ENCODE measurements at regions not wholly inside any gene's neighbourhood (a gene's known extent, or its start where the extent isn't known, plus 50 kb on each side); places are given as distances from the start of the nearest gene placed in this dataset.
"Not testable (repeated sequence)": the region's sequence is repeated elsewhere in the genome, so short reads cannot be mapped to it uniquely, and the experiment has no call there.

DNA sequence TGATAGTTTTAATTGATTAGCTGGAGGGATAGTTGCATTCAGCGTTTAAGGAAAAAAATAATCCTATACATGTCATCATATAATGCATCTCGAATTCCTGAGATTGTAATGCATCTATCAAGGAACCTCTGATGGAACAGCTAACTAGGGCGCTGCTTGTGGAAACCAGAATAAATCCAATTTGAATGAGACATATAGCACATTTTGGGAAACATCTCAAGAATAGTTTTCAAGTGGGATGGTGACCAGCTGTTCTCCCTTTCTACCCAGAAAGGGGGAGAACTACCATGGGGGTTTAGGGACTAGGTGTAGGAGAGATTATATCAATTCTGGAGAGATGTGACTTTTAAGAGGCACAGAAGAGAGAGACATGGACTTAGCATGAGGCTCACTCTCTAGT, 319.3 kb upstream of the BRINP1 start:
- DNase-seq (ENCODE audit: extremely low spot score in 2 of 2), result no peak
- no peaks in the 10 kb centered on the region for H3K36me3 ChIP-seq
- H3K4me3 ChIP-seq, result no peak overlapping the region
- TF ChIP-seq, protein P1, sequence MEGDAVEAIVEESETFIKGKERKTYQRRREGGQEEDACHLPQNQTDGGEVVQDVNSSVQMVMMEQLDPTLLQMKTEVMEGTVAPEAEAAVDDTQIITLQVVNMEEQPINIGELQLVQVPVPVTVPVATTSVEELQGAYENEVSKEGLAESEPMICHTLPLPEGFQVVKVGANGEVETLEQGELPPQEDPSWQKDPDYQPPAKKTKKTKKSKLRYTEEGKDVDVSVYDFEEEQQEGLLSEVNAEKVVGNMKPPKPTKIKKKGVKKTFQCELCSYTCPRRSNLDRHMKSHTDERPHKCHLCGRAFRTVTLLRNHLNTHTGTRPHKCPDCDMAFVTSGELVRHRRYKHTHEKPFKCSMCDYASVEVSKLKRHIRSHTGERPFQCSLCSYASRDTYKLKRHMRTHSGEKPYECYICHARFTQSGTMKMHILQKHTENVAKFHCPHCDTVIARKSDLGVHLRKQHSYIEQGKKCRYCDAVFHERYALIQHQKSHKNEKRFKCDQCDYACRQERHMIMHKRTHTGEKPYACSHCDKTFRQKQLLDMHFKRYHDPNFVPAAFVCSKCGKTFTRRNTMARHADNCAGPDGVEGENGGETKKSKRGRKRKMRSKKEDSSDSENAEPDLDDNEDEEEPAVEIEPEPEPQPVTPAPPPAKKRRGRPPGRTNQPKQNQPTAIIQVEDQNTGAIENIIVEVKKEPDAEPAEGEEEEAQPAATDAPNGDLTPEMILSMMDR (IDR thresholded peaks at IDR 0.05), result no peak
- no peak for TF ChIP-seq POLR2AphosphoS5 (IDR thresholded peaks at IDR 0.05; ENCODE audit: insufficient read depth in 1 of 2, low read depth in 1 of 2)
- TF ChIP-seq POLR2A (IDR thresholded peaks at IDR 0.05), result no peak
- H3K27ac ChIP-seq, result no peak overlapping the region
- H3K9me3 ChIP-seq, result no peaks in the 10 kb centered on the region
- no peaks in the 10 kb centered on the region for H3K4me1 ChIP-seq
- no peaks in the 10 kb centered on the region for H3K27me3 ChIP-seq
- intact Hi-C loops (cut with DNase I), result no loop called here

DNA sequence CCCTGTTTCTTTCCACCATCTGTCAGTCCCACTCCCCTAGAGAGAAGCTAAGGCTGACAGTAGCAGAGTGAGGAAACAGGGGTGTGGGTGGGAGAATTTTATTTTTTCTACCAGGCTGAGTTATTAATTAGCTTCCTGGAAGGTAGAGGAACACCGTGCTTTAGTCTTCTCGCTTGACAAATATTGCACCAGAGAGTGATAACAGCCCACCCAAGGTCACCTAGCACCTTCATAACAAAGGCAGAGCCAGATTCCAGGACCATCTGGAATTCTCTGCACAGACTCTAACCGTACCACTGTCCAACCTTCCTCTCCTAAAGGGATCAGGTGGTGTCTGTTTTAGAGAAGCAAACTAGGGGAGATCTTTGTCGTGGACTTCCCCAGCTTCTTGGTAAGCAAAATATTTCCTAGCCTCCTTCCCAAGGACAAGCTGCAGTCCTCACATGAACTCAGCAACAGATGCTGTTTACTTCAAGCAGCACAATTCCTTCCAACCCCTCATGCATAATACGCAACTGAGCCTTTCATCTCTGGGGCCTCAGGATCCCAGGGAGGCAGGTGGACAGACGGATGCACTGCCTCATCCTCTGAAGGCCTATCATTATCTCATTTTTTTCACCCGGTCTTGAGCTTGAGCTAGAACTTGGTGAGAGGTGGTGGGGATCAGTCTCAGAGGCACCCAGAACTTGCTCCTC, 308.7 kb upstream of the BRINP1 start:
- Histone ChIP-seq H3K36me3 (no peaks in the 10 kb centered on the region), H3K9me3 (no peaks in the 10 kb centered on the region), H3K4me3 (no peak overlapping the region), H3K4me1 (no peaks in the 10 kb centered on the region), H3K27ac (no peak overlapping the region), H3K27me3 (no peaks in the 10 kb centered on the region)
- TF ChIP-seq POLR2AphosphoS5 (IDR thresholded peaks at IDR 0.05; ENCODE audit: insufficient read depth in 1 of 2, low read depth in 1 of 2) (no peak), POLR2A (IDR thresholded peaks at IDR 0.05) (no peak)
- TF ChIP-seq, protein P1 (IDR thresholded peaks at IDR 0.05), result no peak
- intact Hi-C loops (cut with DNase I), result no loop called here
- DNase-seq (ENCODE audit: extremely low spot score in 2 of 2), result no peak

- Histone ChIP-seq H3K27me3 (no peaks in the 10 kb centered on the region), H3K9me3 (no peaks in the 10 kb centered on the region), H3K4me3 (no peak overlapping the region), H3K36me3 (no peaks in the 10 kb centered on the region), H3K27ac (no peak overlapping the region), H3K4me1 (no peaks in the 10 kb centered on the region)
- DNase-seq (ENCODE audit: extremely low spot score in 2 of 2), result no peak
- no peak for TF ChIP-seq POLR2A (IDR thresholded peaks at IDR 0.05)
- no peak for TF ChIP-seq POLR2AphosphoS5 (IDR thresholded peaks at IDR 0.05; ENCODE audit: insufficient read depth in 1 of 2, low read depth in 1 of 2)
- TF ChIP-seq, protein P1 (IDR thresholded peaks at IDR 0.05), result no peak
- intact Hi-C loops (cut with DNase I), result no loop called here
Observed at GRCh38 chr9:119675951-119676350, 306.7 kb upstream of the BRINP1 start.

- H3K36me3 ChIP-seq; H3K27me3 ChIP-seq; DNase-seq (ENCODE audit: extremely low spot score in 2 of 2); H3K27ac ChIP-seq; H3K9me3 ChIP-seq; intact Hi-C loops (cut with DNase I); H3K4me1 ChIP-seq; H3K4me3 ChIP-seq: not testable (repeated sequence)
Observed at GRCh38 chr9:119672763-119673162, 303.5 kb upstream of the BRINP1 start.

GRCh38 chr9:119667916-119668315, 298.7 kb upstream of the BRINP1 start:
- no peaks in the 10 kb centered on the region for H3K27me3 ChIP-seq
- H3K4me1 ChIP-seq, result no peaks in the 10 kb centered on the region
- TF ChIP-seq, protein P1 (IDR thresholded peaks at IDR 0.05), result no peak
- TF ChIP-seq POLR2AphosphoS5 (IDR thresholded peaks at IDR 0.05; ENCODE audit: insufficient read depth in 1 of 2, low read depth in 1 of 2) (no peak), POLR2A (IDR thresholded peaks at IDR 0.05) (no peak)
- no peaks in the 10 kb centered on the region for H3K36me3 ChIP-seq
- H3K9me3 ChIP-seq, result no peaks in the 10 kb centered on the region
- no peak for DNase-seq (ENCODE audit: extremely low spot score in 2 of 2)
- no peak overlapping the region for H3K27ac ChIP-seq
- no peak overlapping the region for H3K4me3 ChIP-seq
- intact Hi-C loops (cut with DNase I), result no loop called here
